ENCODE measurements at regions not wholly inside any gene's neighbourhood (a gene's known extent, or its start where the extent isn't known, plus 50 kb on each side); places are given as distances from the start of the nearest gene placed in this dataset.
"Not testable (repeated sequence)": the region's sequence is repeated elsewhere in the genome, so short reads cannot be mapped to it uniquely, and the experiment has no call there.

GRCh38 chr4:38463268-38463958 is 200.6 kb upstream of the KLF3 start:
- Histone ChIP-seq H3K4me3 (ENCODE audit: insufficient read depth, low read depth, low read length) (no peak overlapping the region), H3K27me3 (ENCODE audit: control insufficient read depth, insufficient read depth, low read length) (no peaks in the 10 kb centered on the region), H3K36me3 (replicated peaks; ENCODE audit: control insufficient read depth, insufficient read depth, low read length) (no peaks in the 10 kb centered on the region)
- DNase-seq = no peak

- H3K36me3 ChIP-seq (replicated peaks; ENCODE audit: control insufficient read depth, insufficient read depth, low read length) = no peaks in the 10 kb centered on the region
- H3K27me3 ChIP-seq (ENCODE audit: control insufficient read depth, insufficient read depth, low read length) = no peaks in the 10 kb centered on the region
- DNase-seq = no peak
- no peak overlapping the region for H3K4me3 ChIP-seq (ENCODE audit: insufficient read depth, low read depth, low read length)
Measured at GRCh38 chr4:38464328-38464727, 199.7 kb upstream of the KLF3 start.

GRCh38 chr4:38466401-38466800 is 197.6 kb upstream of the KLF3 start:
- no peaks in the 10 kb centered on the region for H3K27me3 ChIP-seq (ENCODE audit: control insufficient read depth, insufficient read depth, low read length)
- H3K36me3 ChIP-seq (replicated peaks; ENCODE audit: control insufficient read depth, insufficient read depth, low read length) = no peaks in the 10 kb centered on the region
- no peak overlapping the region for H3K4me3 ChIP-seq (ENCODE audit: insufficient read depth, low read depth, low read length)
- DNase-seq = no peak

GRCh38 chr4:38467296-38467695 is 196.7 kb upstream of the KLF3 start:
- Histone ChIP-seq H3K4me3 (ENCODE audit: insufficient read depth, low read depth, low read length) (no peak overlapping the region), H3K36me3 (replicated peaks; ENCODE audit: control insufficient read depth, insufficient read depth, low read length) (no peaks in the 10 kb centered on the region)

GRCh38 chr4:38468339-38468866 is 195.6 kb upstream of the KLF3 start:
- H3K27me3 ChIP-seq (ENCODE audit: control insufficient read depth, insufficient read depth, low read length) = no peaks in the 10 kb centered on the region
- no peaks in the 10 kb centered on the region for H3K36me3 ChIP-seq (replicated peaks; ENCODE audit: control insufficient read depth, insufficient read depth, low read length)
- no peak for DNase-seq
- H3K4me3 ChIP-seq (ENCODE audit: insufficient read depth, low read depth, low read length) = no peak overlapping the region

More at GRCh38 chr4:38467296-38467695, 196.7 kb upstream of the KLF3 start:
- no peaks in the 10 kb centered on the region for H3K27me3 ChIP-seq (ENCODE audit: control insufficient read depth, insufficient read depth, low read length)
- DNase-seq = no peak

GRCh38 chr4:38469410-38469809 is 194.6 kb upstream of the KLF3 start:
- Histone ChIP-seq H3K27me3 (ENCODE audit: control insufficient read depth, insufficient read depth, low read length) (no peaks in the 10 kb centered on the region), H3K4me3 (ENCODE audit: insufficient read depth, low read depth, low read length) (no peak overlapping the region), H3K36me3 (replicated peaks; ENCODE audit: control insufficient read depth, insufficient read depth, low read length) (no peaks in the 10 kb centered on the region)
- DNase-seq = no peak

GRCh38 chr4:38470735-38471262 is 193.2 kb upstream of the KLF3 start:
- no peaks in the 10 kb centered on the region for H3K36me3 ChIP-seq (replicated peaks; ENCODE audit: control insufficient read depth, insufficient read depth, low read length)
- no peak overlapping the region for H3K4me3 ChIP-seq (ENCODE audit: insufficient read depth, low read depth, low read length)
- H3K27me3 ChIP-seq (ENCODE audit: control insufficient read depth, insufficient read depth, low read length) = no peaks in the 10 kb centered on the region
- DNase-seq = no peak

GRCh38 chr4:38482696-38483095 is 181.3 kb upstream of the KLF3 start:
- no peak for DNase-seq
- Histone ChIP-seq H3K36me3 (replicated peaks; ENCODE audit: control insufficient read depth, insufficient read depth, low read length) (no peaks in the 10 kb centered on the region), H3K27me3 (ENCODE audit: control insufficient read depth, insufficient read depth, low read length) (no peaks in the 10 kb centered on the region), H3K4me3 (ENCODE audit: insufficient read depth, low read depth, low read length) (no peak overlapping the region)

- DNase-seq; H3K27me3 ChIP-seq (ENCODE audit: control insufficient read depth, insufficient read depth, low read length); H3K4me3 ChIP-seq (ENCODE audit: insufficient read depth, low read depth, low read length); H3K36me3 ChIP-seq (replicated peaks; ENCODE audit: control insufficient read depth, insufficient read depth, low read length): not testable (repeated sequence)
Measured at GRCh38 chr4:38483628-38484027, 180.4 kb upstream of the KLF3 start.

- DNase-seq = peak; percentile 41
- H3K4me3 ChIP-seq (ENCODE audit: insufficient read depth, low read depth, low read length) = no peak overlapping the region; the same call in 1 of the 2 replicates
Measured at GRCh38 chr4:38489011-38489861, 174.8 kb upstream of the KLF3 start.

GRCh38 chr4:38489924-38490639 is 173.9 kb upstream of the KLF3 start:
- no peak overlapping the region for H3K4me3 ChIP-seq (ENCODE audit: insufficient read depth, low read depth, low read length)
- no peak for DNase-seq
- H3K36me3 ChIP-seq (replicated peaks; ENCODE audit: control insufficient read depth, insufficient read depth, low read length) = no peaks in the 10 kb centered on the region
- no peaks in the 10 kb centered on the region for H3K27me3 ChIP-seq (ENCODE audit: control insufficient read depth, insufficient read depth, low read length)

More at GRCh38 chr4:38489011-38489861, 174.8 kb upstream of the KLF3 start:
- Histone ChIP-seq H3K36me3 (replicated peaks; ENCODE audit: control insufficient read depth, insufficient read depth, low read length) (no peaks in the 10 kb centered on the region), H3K27me3 (ENCODE audit: control insufficient read depth, insufficient read depth, low read length) (no peaks in the 10 kb centered on the region)

GRCh38 chr4:38490753-38491446 is 173.1 kb upstream of the KLF3 start:
- Histone ChIP-seq H3K27me3 (ENCODE audit: control insufficient read depth, insufficient read depth, low read length) (no peaks in the 10 kb centered on the region), H3K4me3 (ENCODE audit: insufficient read depth, low read depth, low read length) (no peak overlapping the region), H3K36me3 (replicated peaks; ENCODE audit: control insufficient read depth, insufficient read depth, low read length) (no peaks in the 10 kb centered on the region)
- no peak for DNase-seq

- Histone ChIP-seq H3K36me3 (replicated peaks; ENCODE audit: control insufficient read depth, insufficient read depth, low read length) (no peaks in the 10 kb centered on the region), H3K27me3 (ENCODE audit: control insufficient read depth, insufficient read depth, low read length) (no peaks in the 10 kb centered on the region), H3K4me3 (ENCODE audit: insufficient read depth, low read depth, low read length) (no peak overlapping the region)
- no peak for DNase-seq
Measured at GRCh38 chr4:38491854-38492478, 172.0 kb upstream of the KLF3 start.
